SU-DHL-6 (cell line): ENCODE measurements at regions not wholly inside any gene's neighbourhood (a gene's known extent, or its start where the extent isn't known, plus 50 kb on each side); places are given as distances from the start of the nearest gene placed in this dataset.

Experiments
- H2AFZ ChIP-seq: fragments of 200-600 bp; sonication (generic); 2 replicates; pipeline ENCODE4 v1.6.1; 2014; ENCODE audit warnings: low read depth, mild to moderate bottlenecking, moderate library complexity, mixed read lengths, antibody characterized with exemption, low read length; ENCODE audit not compliant: severe bottlenecking
- H3F3A ChIP-seq: fragments of 200-600 bp; shearing (Covaris generic); 2 replicates; pipeline ENCODE4 v1.6.0; 2016; ENCODE audit warnings: antibody characterized with exemption, mild to moderate bottlenecking; ENCODE audit not compliant: insufficient read depth
- H3K27ac ChIP-seq: fragments of 200-600 bp; sonication (generic); 2 replicates; pipeline ENCODE4 v1.5.1; 2016; ENCODE audit warnings: low read depth, mild to moderate bottlenecking, low read length, moderate library complexity, mixed read lengths
- H3K27me3 ChIP-seq: fragments of 200-600 bp; sonication (generic), shearing (Covaris generic); 2 replicates; pipeline ENCODE4 v1.6.0; 2014; ENCODE audit warnings: mild to moderate bottlenecking, low read length
- H3K36me3 ChIP-seq: fragments of 200-600 bp; sonication (generic); 2 replicates; pipeline ENCODE4 v1.6.1; 2014; ENCODE audit warnings: mild to moderate bottlenecking, low read length, mixed read lengths
- H3K4me2 ChIP-seq: fragments of 300-600, 200-600 bp; shearing (Covaris generic), sonication (generic); 2 replicates; pipeline ENCODE4 v1.6.0; 2014; ENCODE audit warnings: low read length, low read depth, mild to moderate bottlenecking; ENCODE audit not compliant: poor library complexity, severe bottlenecking
- H3K4me3 ChIP-seq: fragments of 200-600 bp; sonication (generic); 2 replicates; pipeline ENCODE4 v1.5.1; 2014; ENCODE audit warnings: antibody characterized with exemption, low read length, mild to moderate bottlenecking, mixed read lengths; ENCODE audit not compliant: insufficient read depth, poor library complexity, severe bottlenecking
- H3K79me2 ChIP-seq: fragments of 200-600 bp; sonication (generic); 2 replicates; pipeline ENCODE4 v1.6.1; 2014; ENCODE audit warnings: mild to moderate bottlenecking, low read length, moderate library complexity; ENCODE audit not compliant: insufficient read depth
- H3K9ac ChIP-seq: fragments of 200-600 bp; sonication (generic); 2 replicates; pipeline ENCODE4 v1.7.0; 2014; ENCODE audit warnings: mild to moderate bottlenecking, low read length
- H3K9me2 ChIP-seq: fragments of 200-600 bp; sonication (generic); replicated peaks from 2 replicates; pipeline ENCODE4 v1.6.1; 2014; ENCODE audit warnings: low read length; ENCODE audit not compliant: insufficient read depth
- H3K9me3 ChIP-seq: fragments of 200-600 bp; sonication (generic); 2 replicates; pipeline ENCODE4 v1.6.1; 2014; ENCODE audit warnings: low read length, mixed read lengths; ENCODE audit not compliant: insufficient read depth
- H4K20me1 ChIP-seq: fragments of 200-600 bp; sonication (generic); 2 replicates; pipeline ENCODE4 v1.6.1; 2014; ENCODE audit warnings: low read depth, mild to moderate bottlenecking, antibody characterized with exemption, low read length, moderate library complexity, mixed read lengths
- EZH2phosphoT487 ChIP-seq: fragments of 200-600 bp; sonication (generic), shearing (Covaris generic); conservative IDR thresholded peaks from 2 replicates; pipeline ENCODE4 v1.6.1; 2018; ENCODE audit warnings: mild to moderate bottlenecking, antibody characterized with exemption, low read length, moderate library complexity, mixed read lengths
- TF ChIP-seq, protein P1 (sequence below): fragments of 200-600 bp; sonication (generic); IDR thresholded peaks from one replicate; pipeline ENCODE4 v1.5.1; 2017; ENCODE audit warnings: antibody characterized with exemption, mild to moderate bottlenecking, low read length, moderate library complexity; ENCODE audit not compliant: insufficient read depth, poor library complexity, severe bottlenecking

DNA sequence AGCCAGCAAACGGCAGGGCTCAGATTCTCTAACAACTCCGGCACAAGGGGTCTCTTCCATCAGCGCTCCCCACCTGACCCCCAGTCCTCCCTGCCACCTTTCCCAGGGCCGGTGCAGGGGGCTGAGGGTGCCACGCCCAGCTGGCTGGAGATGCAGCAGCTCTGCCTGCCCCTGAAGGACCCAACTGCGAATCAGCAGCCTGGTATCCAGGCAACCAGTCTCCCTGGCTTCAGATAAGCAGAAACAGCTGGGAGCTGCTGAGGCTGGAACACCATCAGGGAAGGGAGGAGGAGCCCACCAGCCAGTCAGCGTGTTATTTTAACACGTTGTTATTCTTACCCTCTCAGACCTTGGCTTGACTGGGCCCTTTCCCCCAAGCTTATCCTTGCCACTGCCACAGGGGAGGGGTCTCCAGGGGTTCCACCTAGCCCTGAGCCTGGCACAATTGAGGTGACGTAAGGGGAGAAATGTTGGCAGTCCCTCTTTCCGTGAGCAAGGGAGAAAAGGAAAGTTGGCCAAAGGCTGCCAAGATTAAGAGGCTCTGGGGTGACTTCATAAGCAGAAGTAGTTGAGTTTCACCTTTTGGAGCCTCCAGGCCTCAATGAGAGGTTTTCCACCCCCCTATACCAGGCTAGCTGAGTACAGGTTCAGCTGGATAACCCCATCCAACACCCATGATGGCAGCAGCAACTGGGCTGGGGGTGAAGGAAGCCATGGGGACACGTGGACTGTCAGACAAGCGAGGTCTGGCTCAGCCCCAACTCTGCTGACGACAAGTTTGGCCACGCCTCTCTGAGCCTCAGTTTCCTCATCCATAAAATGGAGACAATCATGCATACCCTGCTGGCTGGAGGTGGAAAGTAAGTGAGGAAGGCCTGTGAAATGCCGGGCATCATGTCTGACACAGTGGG lies 91.1 kb downstream of the IRF2BPL start:
- no peak overlapping the region for H3K27ac ChIP-seq
- no peaks in the 10 kb centered on the region for H3F3A ChIP-seq

DNA sequence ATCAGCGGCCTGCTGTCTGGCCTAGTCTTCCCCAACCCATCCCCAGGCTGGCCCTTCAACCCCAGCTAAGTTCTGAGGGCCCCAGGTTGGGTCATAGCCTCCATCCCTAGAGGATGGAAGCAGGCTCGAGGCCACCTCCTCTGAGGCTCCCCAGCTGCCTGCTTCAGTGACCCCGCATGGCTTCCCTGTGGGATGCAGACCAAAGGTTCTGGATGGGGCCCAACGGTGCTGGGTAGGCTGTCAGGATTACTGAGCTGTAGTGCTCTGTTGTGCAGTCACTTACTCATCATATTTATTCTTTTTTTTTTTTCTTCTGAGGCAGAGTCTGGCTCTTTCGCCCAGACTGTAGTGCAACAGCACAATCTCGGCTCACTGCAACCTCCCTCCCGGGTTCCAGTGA lies 92.0 kb downstream of the IRF2BPL start:
- Histone ChIP-seq H3K27ac (no peak overlapping the region), H3K79me2 (no peaks in the 10 kb centered on the region), H4K20me1 (no peaks in the 10 kb centered on the region), H2AFZ (no peak overlapping the region), H3K9ac (no peak overlapping the region), H3K9me3 (no peaks in the 10 kb centered on the region), H3K27me3 (no peaks in the 10 kb centered on the region), H3K4me3 (no peak overlapping the region), H3K9me2 (no peaks in the 10 kb centered on the region), H3F3A (no peaks in the 10 kb centered on the region), H3K36me3 (no peaks in the 10 kb centered on the region), H3K4me2 (no peak overlapping the region)
- TF ChIP-seq, protein P1, sequence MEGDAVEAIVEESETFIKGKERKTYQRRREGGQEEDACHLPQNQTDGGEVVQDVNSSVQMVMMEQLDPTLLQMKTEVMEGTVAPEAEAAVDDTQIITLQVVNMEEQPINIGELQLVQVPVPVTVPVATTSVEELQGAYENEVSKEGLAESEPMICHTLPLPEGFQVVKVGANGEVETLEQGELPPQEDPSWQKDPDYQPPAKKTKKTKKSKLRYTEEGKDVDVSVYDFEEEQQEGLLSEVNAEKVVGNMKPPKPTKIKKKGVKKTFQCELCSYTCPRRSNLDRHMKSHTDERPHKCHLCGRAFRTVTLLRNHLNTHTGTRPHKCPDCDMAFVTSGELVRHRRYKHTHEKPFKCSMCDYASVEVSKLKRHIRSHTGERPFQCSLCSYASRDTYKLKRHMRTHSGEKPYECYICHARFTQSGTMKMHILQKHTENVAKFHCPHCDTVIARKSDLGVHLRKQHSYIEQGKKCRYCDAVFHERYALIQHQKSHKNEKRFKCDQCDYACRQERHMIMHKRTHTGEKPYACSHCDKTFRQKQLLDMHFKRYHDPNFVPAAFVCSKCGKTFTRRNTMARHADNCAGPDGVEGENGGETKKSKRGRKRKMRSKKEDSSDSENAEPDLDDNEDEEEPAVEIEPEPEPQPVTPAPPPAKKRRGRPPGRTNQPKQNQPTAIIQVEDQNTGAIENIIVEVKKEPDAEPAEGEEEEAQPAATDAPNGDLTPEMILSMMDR: no peak
- TF ChIP-seq EZH2phosphoT487: no peak

More for the DNA sequence above, 91.1 kb downstream of the IRF2BPL start:
- TF ChIP-seq EZH2phosphoT487: no peak
- TF ChIP-seq, protein P1: no peak
- no peaks in the 10 kb centered on the region for H3K9me2 ChIP-seq
- no peaks in the 10 kb centered on the region for H3K79me2 ChIP-seq
- H3K9me3 ChIP-seq: no peaks in the 10 kb centered on the region
- H3K4me3 ChIP-seq: no peak overlapping the region
- no peak overlapping the region for H2AFZ ChIP-seq
- no peak overlapping the region for H3K4me2 ChIP-seq
- H4K20me1 ChIP-seq: no peaks in the 10 kb centered on the region
- H3K9ac ChIP-seq: no peak overlapping the region
- no peaks in the 10 kb centered on the region for H3K27me3 ChIP-seq
- no peaks in the 10 kb centered on the region for H3K36me3 ChIP-seq

DNA sequence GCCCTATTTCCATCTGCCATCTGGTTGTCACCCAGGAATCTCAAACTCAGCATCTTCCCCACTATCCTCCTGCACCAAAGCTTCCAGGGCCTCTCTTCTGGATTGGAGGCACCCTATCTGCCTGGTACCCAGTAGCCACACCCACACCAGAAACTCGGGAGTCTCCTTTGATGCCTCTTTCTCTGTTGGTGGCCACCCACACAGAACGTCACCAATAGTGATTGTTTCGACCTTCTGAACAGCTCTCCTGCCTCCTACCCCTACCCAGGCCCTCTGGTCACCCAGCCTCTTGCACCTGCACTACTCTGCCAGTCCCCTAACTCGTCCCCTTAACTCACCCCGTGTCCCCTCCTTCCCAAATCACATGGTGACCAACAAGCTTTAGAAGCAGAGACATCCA lies 95.0 kb downstream of the IRF2BPL start:
- Histone ChIP-seq H2AFZ (no peak overlapping the region), H3K27me3 (no peaks in the 10 kb centered on the region), H3K36me3 (no peaks in the 10 kb centered on the region), H3K4me3 (no peak overlapping the region), H3K4me2 (no peak overlapping the region), H3K27ac (no peak overlapping the region), H3K9me3 (no peaks in the 10 kb centered on the region), H3K9ac (no peak overlapping the region), H3K79me2 (no peaks in the 10 kb centered on the region), H3K9me2 (no peaks in the 10 kb centered on the region), H3F3A (no peaks in the 10 kb centered on the region), H4K20me1 (no peaks in the 10 kb centered on the region)
- no peak for TF ChIP-seq EZH2phosphoT487
- TF ChIP-seq, protein P1: no peak
